HepG2 (cell line): ENCODE measurements at regions not wholly inside any gene's neighbourhood (a gene's known extent, or its start where the extent isn't known, plus 50 kb on each side); places are given as distances from the start of the nearest gene placed in this dataset.

Experiments used
- AKAP8 ChIP-seq: sonication (generic); formaldehyde crosslinking; IDR thresholded peaks from 2 replicates; pipeline ENCODE4 v1.5.1; 2020; ENCODE audit warnings: mild to moderate bottlenecking, missing genetic modification reagents
- BCL6 ChIP-seq: IDR thresholded peaks from 2 replicates; pipeline ENCODE4 v1.6.1; 2016; ENCODE audit warnings: missing genetic modification reagents, missing compliant biosample characterization
- HES4 ChIP-seq: sonication (generic); formaldehyde crosslinking; IDR thresholded peaks from 2 replicates; pipeline ENCODE4 v1.9.0; 2021; ENCODE audit warnings: mild to moderate bottlenecking, missing genetic modification reagents, borderline replicate concordance
- HOXA9 ChIP-seq: sonication (generic); formaldehyde crosslinking; IDR thresholded peaks from 2 replicates; pipeline ENCODE4 v1.8.1; 2022; ENCODE audit warnings: missing genetic modification reagents, mild to moderate bottlenecking, moderate library complexity, borderline replicate concordance
- JARID2 ChIP-seq: sonication (generic); formaldehyde crosslinking; IDR thresholded peaks from 2 replicates; pipeline ENCODE4 v1.8.1; 2023; ENCODE audit warnings: missing genetic modification reagents, inconsistent platforms; ENCODE audit not compliant: insufficient replicate concordance
- LBX2 ChIP-seq: sonication (generic); formaldehyde crosslinking; IDR thresholded peaks from 2 replicates; pipeline ENCODE4 v1.5.0; 2020; ENCODE audit warnings: missing genetic modification reagents, mild to moderate bottlenecking, borderline replicate concordance
- MAF1 ChIP-seq: sonication (generic); formaldehyde crosslinking; IDR thresholded peaks from 2 replicates; pipeline ENCODE4 v1.5.0; 2020; ENCODE audit warnings: missing genetic modification reagents, borderline replicate concordance
- PLRG1 ChIP-seq: fragments of 450-650 bp; conservative IDR thresholded peaks from 2 replicates; pipeline ENCODE4 v1.6.1; 2016
- POLR2A ChIP-seq, 2 experiments: IDR thresholded peaks; 2 replicates each; pipeline ENCODE4 v1.6.1; 2011; ENCODE audit warnings: low read depth in 2 of 2, low read length in 2 of 2, mild to moderate bottlenecking in 1 of 2, moderate library complexity in 1 of 2; ENCODE audit not compliant: insufficient read depth in 1 of 2
- RCOR2 ChIP-seq: IDR thresholded peaks from 2 replicates; pipeline ENCODE4 v1.6.1; 2016; ENCODE audit warnings: missing biosample characterization, missing genetic modification reagents
- RXRA ChIP-seq: sonication (generic); formaldehyde crosslinking; IDR thresholded peaks from 2 replicates; pipeline ENCODE4 v1.5.1; 2020; ENCODE audit warnings: missing genetic modification reagents
- ZBTB20 ChIP-seq: sonication (generic); formaldehyde crosslinking; IDR thresholded peaks from 2 replicates; pipeline ENCODE4 v1.8.1; 2023; ENCODE audit warnings: missing genetic modification reagents, low read depth, mild to moderate bottlenecking, borderline replicate concordance
- ZBTB38 ChIP-seq: sonication (generic); formaldehyde crosslinking; IDR thresholded peaks from 2 replicates; pipeline ENCODE4 v1.5.1; 2020; ENCODE audit warnings: mild to moderate bottlenecking, missing genetic modification reagents
- ZNF761 ChIP-seq: sonication (generic); formaldehyde crosslinking; conservative IDR thresholded peaks from 2 replicates; pipeline ENCODE4 v1.4.0; 2020; ENCODE audit warnings: mild to moderate bottlenecking, missing genetic modification reagents
- TF ChIP-seq, protein P1 (sequence below): sonication (generic); formaldehyde crosslinking; IDR thresholded peaks from 2 replicates; pipeline ENCODE4 v1.5.1; 2020; ENCODE audit warnings: mild to moderate bottlenecking, moderate library complexity, missing genetic modification reagents
- TF ChIP-seq, protein P2 (sequence below): sonication (generic); formaldehyde crosslinking; IDR thresholded peaks from 2 replicates; pipeline ENCODE4 v1.4.0; 2020; ENCODE audit warnings: missing genetic modification reagents
- TF ChIP-seq, protein P3 (sequence below): IDR thresholded peaks from 2 replicates; pipeline ENCODE4 v1.4.0; 2020; ENCODE audit warnings: mild to moderate bottlenecking, missing genetic modification reagents
- TF ChIP-seq, protein P4 (sequence below): sonication (generic); formaldehyde crosslinking; IDR thresholded peaks from 2 replicates; pipeline ENCODE4 v1.5.0; 2020; ENCODE audit warnings: mild to moderate bottlenecking, missing genetic modification reagents, borderline replicate concordance

DNA sequence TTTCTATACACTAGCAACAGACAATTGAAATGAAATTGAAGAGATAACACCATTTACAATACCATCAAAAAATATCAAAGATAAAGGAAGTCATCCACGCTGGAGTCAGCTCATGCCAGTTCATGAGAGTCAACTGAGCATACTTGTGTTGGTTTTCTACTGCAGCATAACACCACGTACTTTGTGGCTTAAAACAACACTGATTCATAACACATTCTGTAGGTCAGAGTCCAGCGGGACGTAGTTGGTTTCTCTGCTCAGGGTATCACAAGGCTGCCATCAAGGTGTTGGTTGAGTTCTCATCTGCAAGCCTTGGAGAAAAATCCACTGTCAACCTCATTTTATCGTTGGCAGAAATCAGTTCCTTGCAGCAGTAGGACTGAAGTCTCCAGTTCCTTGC, 84.2 kb downstream of the TEX51 start (continued):
- TF ChIP-seq ZBTB20 (CRISPR knock-in tag) (no peak; the same call in 1 of the 2 replicates), RCOR2 (CRISPR knock-in tag) (no peak), HOXA9 (CRISPR knock-in tag) (no peak), ZBTB38 (CRISPR knock-in tag) (0 out of 2 replicates have a peak, but pooled peaks have one; percentile 39), PLRG1 (no peak), RXRA (no peak), BCL6 (CRISPR knock-in tag) (0 out of 2 replicates have a peak, but pooled peaks have one; percentile 32), POLR2A (IDR thresholded peaks at IDR 0.05; ENCODE audit: insufficient read depth in 1 of 2, low read depth in 2 of 2, low read length in 2 of 2) (no peak), ZNF761 (no peak), JARID2 (CRISPR knock-in tag) (no peak), LBX2 (CRISPR knock-in tag) (no peak), MAF1 (CRISPR knock-in tag) (no peak), HES4 (CRISPR knock-in tag) (no peak), AKAP8 (CRISPR knock-in tag) (no peak)
- TF ChIP-seq, protein P1, sequence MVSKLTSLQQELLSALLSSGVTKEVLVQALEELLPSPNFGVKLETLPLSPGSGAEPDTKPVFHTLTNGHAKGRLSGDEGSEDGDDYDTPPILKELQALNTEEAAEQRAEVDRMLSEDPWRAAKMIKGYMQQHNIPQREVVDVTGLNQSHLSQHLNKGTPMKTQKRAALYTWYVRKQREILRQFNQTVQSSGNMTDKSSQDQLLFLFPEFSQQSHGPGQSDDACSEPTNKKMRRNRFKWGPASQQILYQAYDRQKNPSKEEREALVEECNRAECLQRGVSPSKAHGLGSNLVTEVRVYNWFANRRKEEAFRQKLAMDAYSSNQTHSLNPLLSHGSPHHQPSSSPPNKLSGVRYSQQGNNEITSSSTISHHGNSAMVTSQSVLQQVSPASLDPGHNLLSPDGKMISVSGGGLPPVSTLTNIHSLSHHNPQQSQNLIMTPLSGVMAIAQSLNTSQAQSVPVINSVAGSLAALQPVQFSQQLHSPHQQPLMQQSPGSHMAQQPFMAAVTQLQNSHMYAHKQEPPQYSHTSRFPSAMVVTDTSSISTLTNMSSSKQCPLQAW (CRISPR knock-in tag) = peak; percentile 53; the same call in 1 of the 2 replicates
- TF ChIP-seq, protein P2, sequence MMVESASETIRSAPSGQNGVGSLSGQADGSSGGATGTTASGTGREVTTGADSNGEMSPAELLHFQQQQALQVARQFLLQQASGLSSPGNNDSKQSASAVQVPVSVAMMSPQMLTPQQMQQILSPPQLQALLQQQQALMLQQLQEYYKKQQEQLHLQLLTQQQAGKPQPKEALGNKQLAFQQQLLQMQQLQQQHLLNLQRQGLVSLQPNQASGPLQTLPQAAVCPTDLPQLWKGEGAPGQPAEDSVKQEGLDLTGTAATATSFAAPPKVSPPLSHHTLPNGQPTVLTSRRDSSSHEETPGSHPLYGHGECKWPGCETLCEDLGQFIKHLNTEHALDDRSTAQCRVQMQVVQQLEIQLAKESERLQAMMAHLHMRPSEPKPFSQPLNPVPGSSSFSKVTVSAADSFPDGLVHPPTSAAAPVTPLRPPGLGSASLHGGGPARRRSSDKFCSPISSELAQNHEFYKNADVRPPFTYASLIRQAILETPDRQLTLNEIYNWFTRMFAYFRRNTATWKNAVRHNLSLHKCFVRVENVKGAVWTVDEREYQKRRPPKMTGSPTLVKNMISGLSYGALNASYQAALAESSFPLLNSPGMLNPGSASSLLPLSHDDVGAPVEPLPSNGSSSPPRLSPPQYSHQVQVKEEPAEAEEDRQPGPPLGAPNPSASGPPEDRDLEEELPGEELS = no peak
- TF ChIP-seq, protein P3, sequence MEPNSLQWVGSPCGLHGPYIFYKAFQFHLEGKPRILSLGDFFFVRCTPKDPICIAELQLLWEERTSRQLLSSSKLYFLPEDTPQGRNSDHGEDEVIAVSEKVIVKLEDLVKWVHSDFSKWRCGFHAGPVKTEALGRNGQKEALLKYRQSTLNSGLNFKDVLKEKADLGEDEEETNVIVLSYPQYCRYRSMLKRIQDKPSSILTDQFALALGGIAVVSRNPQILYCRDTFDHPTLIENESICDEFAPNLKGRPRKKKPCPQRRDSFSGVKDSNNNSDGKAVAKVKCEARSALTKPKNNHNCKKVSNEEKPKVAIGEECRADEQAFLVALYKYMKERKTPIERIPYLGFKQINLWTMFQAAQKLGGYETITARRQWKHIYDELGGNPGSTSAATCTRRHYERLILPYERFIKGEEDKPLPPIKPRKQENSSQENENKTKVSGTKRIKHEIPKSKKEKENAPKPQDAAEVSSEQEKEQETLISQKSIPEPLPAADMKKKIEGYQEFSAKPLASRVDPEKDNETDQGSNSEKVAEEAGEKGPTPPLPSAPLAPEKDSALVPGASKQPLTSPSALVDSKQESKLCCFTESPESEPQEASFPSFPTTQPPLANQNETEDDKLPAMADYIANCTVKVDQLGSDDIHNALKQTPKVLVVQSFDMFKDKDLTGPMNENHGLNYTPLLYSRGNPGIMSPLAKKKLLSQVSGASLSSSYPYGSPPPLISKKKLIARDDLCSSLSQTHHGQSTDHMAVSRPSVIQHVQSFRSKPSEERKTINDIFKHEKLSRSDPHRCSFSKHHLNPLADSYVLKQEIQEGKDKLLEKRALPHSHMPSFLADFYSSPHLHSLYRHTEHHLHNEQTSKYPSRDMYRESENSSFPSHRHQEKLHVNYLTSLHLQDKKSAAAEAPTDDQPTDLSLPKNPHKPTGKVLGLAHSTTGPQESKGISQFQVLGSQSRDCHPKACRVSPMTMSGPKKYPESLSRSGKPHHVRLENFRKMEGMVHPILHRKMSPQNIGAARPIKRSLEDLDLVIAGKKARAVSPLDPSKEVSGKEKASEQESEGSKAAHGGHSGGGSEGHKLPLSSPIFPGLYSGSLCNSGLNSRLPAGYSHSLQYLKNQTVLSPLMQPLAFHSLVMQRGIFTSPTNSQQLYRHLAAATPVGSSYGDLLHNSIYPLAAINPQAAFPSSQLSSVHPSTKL (CRISPR knock-in tag) = peak; percentile 74
- TF ChIP-seq, protein P4, sequence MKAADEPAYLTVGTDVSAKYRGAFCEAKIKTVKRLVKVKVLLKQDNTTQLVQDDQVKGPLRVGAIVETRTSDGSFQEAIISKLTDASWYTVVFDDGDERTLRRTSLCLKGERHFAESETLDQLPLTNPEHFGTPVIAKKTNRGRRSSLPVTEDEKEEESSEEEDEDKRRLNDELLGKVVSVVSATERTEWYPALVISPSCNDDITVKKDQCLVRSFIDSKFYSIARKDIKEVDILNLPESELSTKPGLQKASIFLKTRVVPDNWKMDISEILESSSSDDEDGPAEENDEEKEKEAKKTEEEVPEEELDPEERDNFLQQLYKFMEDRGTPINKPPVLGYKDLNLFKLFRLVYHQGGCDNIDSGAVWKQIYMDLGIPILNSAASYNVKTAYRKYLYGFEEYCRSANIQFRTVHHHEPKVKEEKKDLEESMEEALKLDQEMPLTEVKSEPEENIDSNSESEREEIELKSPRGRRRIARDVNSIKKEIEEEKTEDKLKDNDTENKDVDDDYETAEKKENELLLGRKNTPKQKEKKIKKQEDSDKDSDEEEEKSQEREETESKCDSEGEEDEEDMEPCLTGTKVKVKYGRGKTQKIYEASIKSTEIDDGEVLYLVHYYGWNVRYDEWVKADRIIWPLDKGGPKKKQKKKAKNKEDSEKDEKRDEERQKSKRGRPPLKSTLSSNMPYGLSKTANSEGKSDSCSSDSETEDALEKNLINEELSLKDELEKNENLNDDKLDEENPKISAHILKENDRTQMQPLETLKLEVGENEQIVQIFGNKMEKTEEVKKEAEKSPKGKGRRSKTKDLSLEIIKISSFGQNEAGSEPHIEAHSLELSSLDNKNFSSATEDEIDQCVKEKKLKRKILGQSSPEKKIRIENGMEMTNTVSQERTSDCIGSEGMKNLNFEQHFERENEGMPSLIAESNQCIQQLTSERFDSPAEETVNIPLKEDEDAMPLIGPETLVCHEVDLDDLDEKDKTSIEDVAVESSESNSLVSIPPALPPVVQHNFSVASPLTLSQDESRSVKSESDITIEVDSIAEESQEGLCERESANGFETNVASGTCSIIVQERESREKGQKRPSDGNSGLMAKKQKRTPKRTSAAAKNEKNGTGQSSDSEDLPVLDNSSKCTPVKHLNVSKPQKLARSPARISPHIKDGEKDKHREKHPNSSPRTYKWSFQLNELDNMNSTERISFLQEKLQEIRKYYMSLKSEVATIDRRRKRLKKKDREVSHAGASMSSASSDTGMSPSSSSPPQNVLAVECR (CRISPR knock-in tag) = no peak; the same call in 1 of the 2 replicates
